NT2/D1 (cell line): ENCODE measurements at regions not wholly inside any gene's neighbourhood (a gene's known extent, or its start where the extent isn't known, plus 50 kb on each side); places are given as distances from the start of the nearest gene placed in this dataset.

Experiments used
- SUZ12 ChIP-seq: IDR thresholded peaks from 2 replicates; pipeline ENCODE4 v1.6.1; 2011; ENCODE audit not compliant: insufficient read length, insufficient read depth; ENCODE audit errors: extremely low read depth
- YY1 ChIP-seq: IDR thresholded peaks from 2 replicates; pipeline ENCODE4 v1.6.1; 2011; ENCODE audit not compliant: insufficient read length, insufficient read depth
- ZNF274 ChIP-seq: IDR thresholded peaks from 2 replicates; pipeline ENCODE4 v1.6.1; 2011; ENCODE audit warnings: mild to moderate bottlenecking, low read depth, low read length

GRCh38 chr5:167426501-167426900 is 864.9 kb upstream of the WWC1 start:
- no peak for TF ChIP-seq YY1
- TF ChIP-seq SUZ12: no peak
- TF ChIP-seq ZNF274: no peak
